COLO668 (cell line): ENCODE measurements at regions not wholly inside any gene's neighbourhood (a gene's known extent, or its start where the extent isn't known, plus 50 kb on each side); places are given as distances from the start of the nearest gene placed in this dataset.
A peak's percentile ranks its signal among the peaks of the same experiment; 100 is the strongest.
"Not testable (repeated sequence)": the region's sequence is repeated elsewhere in the genome, so short reads cannot be mapped to it uniquely, and the experiment has no call there.

Experiments
- DNase-seq: peaks from one replicate; lab custom pipeline; 2025; ENCODE audit not compliant: unreplicated experiment; lab: John Stamatoyannopoulos, UW

GRCh38 chr3:73177827-73178226, 116.4 kb downstream of the EBLN2 start:
- DNase-seq, result no peak

- DNase-seq, result no peak
These were observed 118.1 kb downstream of the EBLN2 start for GRCh38 chr3:73179601-73180000.

GRCh38 chr3:73186741-73187140, 125.3 kb downstream of the EBLN2 start:
- DNase-seq, result no peak

GRCh38 chr3:73187328-73187727, 125.9 kb downstream of the EBLN2 start:
- DNase-seq, result no peak

- DNase-seq, result peak; percentile 12
These were observed 127.2 kb downstream of the EBLN2 start for GRCh38 chr3:73188707-73189106.

- DNase-seq, result peak; percentile 6
These were observed 130.7 kb downstream of the EBLN2 start for GRCh38 chr3:73192036-73192738.

GRCh38 chr3:73193943-73194342, 132.5 kb downstream of the EBLN2 start:
- DNase-seq, result not testable (repeated sequence)

GRCh38 chr3:73197187-73197586, 135.7 kb downstream of the EBLN2 start:
- DNase-seq, result no peak

- no peak for DNase-seq
These were observed 141.6 kb downstream of the EBLN2 start for GRCh38 chr3:73203101-73203500.

GRCh38 chr3:73203633-73204032, 142.2 kb downstream of the EBLN2 start:
- DNase-seq, result no peak

- no peak for DNase-seq
These were observed 143.4 kb downstream of the EBLN2 start for GRCh38 chr3:73204841-73205240.

GRCh38 chr3:73206030-73206429, 144.6 kb downstream of the EBLN2 start:
- no peak for DNase-seq

- no peak for DNase-seq
These were observed 146.5 kb downstream of the EBLN2 start for GRCh38 chr3:73207946-73208440.

GRCh38 chr3:73210759-73211158, 149.3 kb downstream of the EBLN2 start:
- DNase-seq, result no peak

- DNase-seq, result no peak
These were observed 151.2 kb downstream of the EBLN2 start for GRCh38 chr3:73212683-73213082.

GRCh38 chr3:73213896-73214295, 152.4 kb downstream of the EBLN2 start:
- DNase-seq, result no peak

- DNase-seq, result no peak
These were observed 153.4 kb downstream of the EBLN2 start for GRCh38 chr3:73214846-73215245.

GRCh38 chr3:73215281-73215680, 153.8 kb downstream of the EBLN2 start:
- no peak for DNase-seq

GRCh38 chr3:73215901-73216300, 154.4 kb downstream of the EBLN2 start:
- no peak for DNase-seq

- no peak for DNase-seq
These were observed 154.9 kb downstream of the EBLN2 start for GRCh38 chr3:73216310-73216709.

- DNase-seq, result no peak
These were observed 160.7 kb downstream of the EBLN2 start for GRCh38 chr3:73222126-73222525.

- DNase-seq, result no peak
These were observed 163.8 kb downstream of the EBLN2 start for GRCh38 chr3:73225146-73225855.
